ENCODE measurements at regions not wholly inside any gene's neighbourhood (a gene's known extent, or its start where the extent isn't known, plus 50 kb on each side); places are given as distances from the start of the nearest gene placed in this dataset.
"Not testable (repeated sequence)": the region's sequence is repeated elsewhere in the genome, so short reads cannot be mapped to it uniquely, and the experiment has no call there.

GRCh38 chr1:104018922-104019674 is 269.4 kb downstream of the AMY1C start:
- H3K9ac ChIP-seq (ENCODE audit: low read length in 2 of 2), result no peak overlapping the region
- no peaks in the 10 kb centered on the region for H3K27me3 ChIP-seq (ENCODE audit: control insufficient read depth in 1 of 2, insufficient read depth in 2 of 2, low read length in 2 of 2)
- H3K4me3 ChIP-seq (ENCODE audit: low read length in 2 of 2), result no peak overlapping the region
- no peaks in the 10 kb centered on the region for H3K4me1 ChIP-seq (ENCODE audit: control insufficient read depth, insufficient read depth, low read length)
- no peaks in the 10 kb centered on the region for H3K9me3 ChIP-seq (ENCODE audit: control insufficient read depth in 2 of 2, low read length in 2 of 2)
- no peak overlapping the region for H3K27ac ChIP-seq (ENCODE audit: low read length)
- no peaks in the 10 kb centered on the region for H3K36me3 ChIP-seq (ENCODE audit: control insufficient read depth in 2 of 2, insufficient read depth in 2 of 2, low read length in 2 of 2)

- H3K36me3 ChIP-seq (ENCODE audit: control insufficient read depth in 2 of 2, insufficient read depth in 2 of 2, low read length in 2 of 2), result no peaks in the 10 kb centered on the region
- no peak overlapping the region for H3K4me3 ChIP-seq (ENCODE audit: low read length in 2 of 2)
- H3K27ac ChIP-seq (ENCODE audit: low read length), result no peak overlapping the region
- H3K9me3 ChIP-seq (ENCODE audit: control insufficient read depth in 2 of 2, low read length in 2 of 2), result no peaks in the 10 kb centered on the region
- H3K4me1 ChIP-seq (ENCODE audit: control insufficient read depth, insufficient read depth, low read length), result no peaks in the 10 kb centered on the region
- H3K9ac ChIP-seq (ENCODE audit: low read length in 2 of 2), result no peak overlapping the region
- H3K27me3 ChIP-seq (ENCODE audit: control insufficient read depth in 1 of 2, insufficient read depth in 2 of 2, low read length in 2 of 2), result no peaks in the 10 kb centered on the region
Observed at GRCh38 chr1:104019675-104020049, 270.0 kb downstream of the AMY1C start.

- Histone ChIP-seq H3K36me3 (ENCODE audit: control insufficient read depth in 2 of 2, insufficient read depth in 2 of 2, low read length in 2 of 2) (no peaks in the 10 kb centered on the region), H3K9ac (ENCODE audit: low read length in 2 of 2) (no peak overlapping the region), H3K4me1 (ENCODE audit: control insufficient read depth, insufficient read depth, low read length) (no peaks in the 10 kb centered on the region), H3K27me3 (ENCODE audit: control insufficient read depth in 1 of 2, insufficient read depth in 2 of 2, low read length in 2 of 2) (no peaks in the 10 kb centered on the region), H3K27ac (ENCODE audit: low read length) (no peak overlapping the region), H3K4me3 (ENCODE audit: low read length in 2 of 2) (no peak overlapping the region), H3K9me3 (ENCODE audit: control insufficient read depth in 2 of 2, low read length in 2 of 2) (no peaks in the 10 kb centered on the region)
Observed at GRCh38 chr1:104028416-104029035, 278.8 kb downstream of the AMY1C start.

GRCh38 chr1:104029456-104029970 is 279.8 kb downstream of the AMY1C start:
- Histone ChIP-seq H3K27me3 (ENCODE audit: control insufficient read depth in 1 of 2, insufficient read depth in 2 of 2, low read length in 2 of 2) (no peaks in the 10 kb centered on the region), H3K9ac (ENCODE audit: low read length in 2 of 2) (no peak overlapping the region), H3K4me1 (ENCODE audit: control insufficient read depth, insufficient read depth, low read length) (no peaks in the 10 kb centered on the region), H3K9me3 (ENCODE audit: control insufficient read depth in 2 of 2, low read length in 2 of 2) (no peaks in the 10 kb centered on the region), H3K27ac (ENCODE audit: low read length) (no peak overlapping the region), H3K36me3 (ENCODE audit: control insufficient read depth in 2 of 2, insufficient read depth in 2 of 2, low read length in 2 of 2) (no peaks in the 10 kb centered on the region), H3K4me3 (ENCODE audit: low read length in 2 of 2) (no peak overlapping the region)

- Histone ChIP-seq H3K4me3 (ENCODE audit: low read length in 2 of 2) (no peak overlapping the region), H3K36me3 (ENCODE audit: control insufficient read depth in 2 of 2, insufficient read depth in 2 of 2, low read length in 2 of 2) (no peaks in the 10 kb centered on the region), H3K4me1 (ENCODE audit: control insufficient read depth, insufficient read depth, low read length) (no peaks in the 10 kb centered on the region), H3K27ac (ENCODE audit: low read length) (no peak overlapping the region), H3K9ac (ENCODE audit: low read length in 2 of 2) (no peak overlapping the region), H3K9me3 (ENCODE audit: control insufficient read depth in 2 of 2, low read length in 2 of 2) (no peaks in the 10 kb centered on the region), H3K27me3 (ENCODE audit: control insufficient read depth in 1 of 2, insufficient read depth in 2 of 2, low read length in 2 of 2) (no peaks in the 10 kb centered on the region)
Observed at GRCh38 chr1:104056786-104057185, 307.1 kb downstream of the AMY1C start.

DNA sequence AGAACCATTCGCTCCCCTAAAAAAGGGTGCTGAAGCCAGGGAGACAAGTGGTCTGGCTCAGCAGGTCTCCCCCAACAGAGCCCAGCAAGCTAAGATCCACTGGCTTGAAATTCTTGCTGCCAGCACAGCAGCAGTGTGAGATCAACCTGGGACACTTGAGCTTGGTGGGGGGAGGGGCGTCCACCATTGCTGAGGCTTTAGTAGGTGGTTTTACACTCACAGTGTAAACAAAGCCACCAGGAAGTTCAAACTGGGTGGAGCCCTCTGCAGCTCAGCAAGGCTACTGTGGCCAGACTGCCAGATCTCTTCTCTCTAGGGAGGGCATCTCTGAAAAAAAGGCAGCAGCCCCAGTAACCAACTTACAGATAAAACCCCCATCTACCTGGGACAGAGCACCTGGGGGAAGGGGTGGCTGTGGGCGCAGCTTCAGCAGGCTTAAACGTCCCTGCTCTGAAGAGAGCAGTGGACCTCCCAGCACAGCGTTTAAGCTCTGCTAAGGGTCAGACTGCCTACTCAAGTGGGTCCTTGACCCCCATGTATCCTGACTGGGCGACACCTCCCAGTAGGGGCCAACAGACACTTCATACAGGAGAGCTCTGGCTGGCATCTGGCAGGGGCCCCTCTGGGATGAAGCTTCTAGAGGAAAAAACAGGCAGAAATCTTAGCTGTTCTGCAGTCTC is 307.7 kb downstream of the AMY1C start:
- H3K27me3 ChIP-seq (ENCODE audit: control insufficient read depth in 1 of 2, insufficient read depth in 2 of 2, low read length in 2 of 2); H3K9ac ChIP-seq (ENCODE audit: low read length in 2 of 2); H3K4me3 ChIP-seq (ENCODE audit: low read length in 2 of 2); H3K9me3 ChIP-seq (ENCODE audit: control insufficient read depth in 2 of 2, low read length in 2 of 2); H3K27ac ChIP-seq (ENCODE audit: low read length); H3K4me1 ChIP-seq (ENCODE audit: control insufficient read depth, insufficient read depth, low read length); H3K36me3 ChIP-seq (ENCODE audit: control insufficient read depth in 2 of 2, insufficient read depth in 2 of 2, low read length in 2 of 2): not testable (repeated sequence)

DNA sequence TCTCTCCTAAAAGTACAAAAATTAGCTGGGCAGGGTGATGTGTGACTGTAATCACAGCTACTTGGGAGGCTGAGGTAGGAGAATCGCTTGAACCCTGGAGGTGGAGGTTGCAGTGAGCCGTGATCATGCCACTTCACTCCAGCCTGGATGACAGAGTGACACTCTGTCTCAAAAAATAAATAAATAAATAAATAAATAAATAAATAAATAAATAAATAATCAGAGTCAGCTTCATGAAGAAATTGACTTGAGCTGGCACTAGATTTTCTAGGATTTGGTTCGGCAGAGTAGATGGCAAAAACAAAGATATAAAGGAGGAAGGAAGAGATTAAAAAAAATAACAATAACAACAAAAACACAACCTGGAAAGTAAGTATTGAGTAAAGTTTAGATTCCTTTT is 311.9 kb downstream of the AMY1C start:
- H3K9me3 ChIP-seq (ENCODE audit: control insufficient read depth in 2 of 2, low read length in 2 of 2); H3K9ac ChIP-seq (ENCODE audit: low read length in 2 of 2); H3K4me1 ChIP-seq (ENCODE audit: control insufficient read depth, insufficient read depth, low read length); H3K4me3 ChIP-seq (ENCODE audit: low read length in 2 of 2); H3K36me3 ChIP-seq (ENCODE audit: control insufficient read depth in 2 of 2, insufficient read depth in 2 of 2, low read length in 2 of 2); H3K27me3 ChIP-seq (ENCODE audit: control insufficient read depth in 1 of 2, insufficient read depth in 2 of 2, low read length in 2 of 2); H3K27ac ChIP-seq (ENCODE audit: low read length): not testable (repeated sequence)

DNA sequence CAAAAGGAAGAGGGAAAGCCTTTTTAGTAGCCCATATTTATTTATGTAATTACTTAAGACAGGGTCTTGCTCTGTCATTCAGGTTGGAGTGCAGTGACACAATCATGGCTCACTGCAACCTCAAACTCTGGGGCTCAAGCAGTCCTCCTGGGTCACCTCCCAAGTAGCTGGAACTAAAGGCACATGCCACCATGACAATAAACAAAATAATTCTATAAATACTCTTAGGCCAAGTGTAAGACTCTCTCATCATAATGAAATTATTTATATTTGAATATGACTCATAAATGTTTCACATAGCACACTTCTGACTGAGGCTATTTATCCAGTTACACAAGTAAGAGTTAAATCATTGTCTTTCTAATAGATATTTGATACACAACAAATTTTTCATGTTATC is 314.7 kb downstream of the AMY1C start:
- Histone ChIP-seq H3K36me3 (ENCODE audit: control insufficient read depth in 2 of 2, insufficient read depth in 2 of 2, low read length in 2 of 2) (no peaks in the 10 kb centered on the region), H3K4me3 (ENCODE audit: low read length in 2 of 2) (no peak overlapping the region), H3K27ac (ENCODE audit: low read length) (no peak overlapping the region), H3K27me3 (ENCODE audit: control insufficient read depth in 1 of 2, insufficient read depth in 2 of 2, low read length in 2 of 2) (no peaks in the 10 kb centered on the region), H3K9ac (ENCODE audit: low read length in 2 of 2) (no peak overlapping the region), H3K9me3 (ENCODE audit: control insufficient read depth in 2 of 2, low read length in 2 of 2) (no peaks in the 10 kb centered on the region), H3K4me1 (ENCODE audit: control insufficient read depth, insufficient read depth, low read length) (no peaks in the 10 kb centered on the region)

- Histone ChIP-seq H3K27me3 (ENCODE audit: control insufficient read depth in 1 of 2, insufficient read depth in 2 of 2, low read length in 2 of 2) (no peaks in the 10 kb centered on the region), H3K9ac (ENCODE audit: low read length in 2 of 2) (no peak overlapping the region), H3K9me3 (ENCODE audit: control insufficient read depth in 2 of 2, low read length in 2 of 2) (no peaks in the 10 kb centered on the region), H3K4me1 (ENCODE audit: control insufficient read depth, insufficient read depth, low read length) (no peaks in the 10 kb centered on the region), H3K4me3 (ENCODE audit: low read length in 2 of 2) (no peak overlapping the region), H3K27ac (ENCODE audit: low read length) (no peak overlapping the region), H3K36me3 (ENCODE audit: control insufficient read depth in 2 of 2, insufficient read depth in 2 of 2, low read length in 2 of 2) (no peaks in the 10 kb centered on the region)
Observed at GRCh38 chr1:104072915-104073371, 323.2 kb downstream of the AMY1C start.

DNA sequence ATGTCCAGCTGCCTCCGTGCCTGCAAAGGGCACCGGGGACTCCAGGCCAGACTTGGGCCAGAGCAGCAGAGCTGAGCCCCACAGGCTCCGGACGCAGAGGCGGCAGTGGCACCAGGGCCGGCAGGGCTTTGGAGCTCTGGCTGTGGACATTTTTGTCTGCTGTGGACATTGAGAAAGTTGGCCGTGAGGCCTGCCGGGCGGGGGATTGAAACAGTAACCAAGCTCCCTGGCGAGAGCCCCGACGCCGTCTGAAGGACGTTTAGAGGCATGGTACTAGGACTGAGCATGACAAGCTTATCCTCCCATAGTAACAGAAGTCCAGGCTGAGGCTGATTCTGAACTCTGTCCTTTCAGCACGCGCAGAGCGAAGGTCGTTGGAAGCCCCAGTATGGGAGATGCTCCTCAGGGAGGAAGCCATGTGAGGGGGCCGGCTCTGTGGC is 323.8 kb downstream of the AMY1C start:
- Histone ChIP-seq H3K4me3 (ENCODE audit: low read length in 2 of 2) (no peak overlapping the region), H3K9ac (ENCODE audit: low read length in 2 of 2) (no peak overlapping the region), H3K4me1 (ENCODE audit: control insufficient read depth, insufficient read depth, low read length) (no peaks in the 10 kb centered on the region), H3K27me3 (ENCODE audit: control insufficient read depth in 1 of 2, insufficient read depth in 2 of 2, low read length in 2 of 2) (no peaks in the 10 kb centered on the region), H3K9me3 (ENCODE audit: control insufficient read depth in 2 of 2, low read length in 2 of 2) (no peaks in the 10 kb centered on the region), H3K27ac (ENCODE audit: low read length) (no peak overlapping the region), H3K36me3 (ENCODE audit: control insufficient read depth in 2 of 2, insufficient read depth in 2 of 2, low read length in 2 of 2) (no peaks in the 10 kb centered on the region)

Data from stomach smooth muscle (tissue), 2 donors.